ENCODE measurements at regions not wholly inside any gene's neighbourhood (a gene's known extent, or its start where the extent isn't known, plus 50 kb on each side); places are given as distances from the start of the nearest gene placed in this dataset.

GRCh38 chr10:24790073-24790472, 66.4 kb upstream of the ARHGAP21 start:
- TF ChIP-seq CTCF (IDR thresholded peaks at IDR 0.05 in 2 of 3, conservative IDR thresholded peaks at IDR 0.05 in 1 of 3; ENCODE audit: borderline replicate concordance in 1 of 3, insufficient read depth in 1 of 3, low read depth in 2 of 3, low read length in 2 of 3): no peak
- TF ChIP-seq ZBTB33 (IDR thresholded peaks at IDR 0.05; ENCODE audit: extremely low read depth, insufficient replicate concordance, low read length): no peak
